C4-2B (cell line): ENCODE measurements at regions not wholly inside any gene's neighbourhood (a gene's known extent, or its start where the extent isn't known, plus 50 kb on each side); places are given as distances from the start of the nearest gene placed in this dataset.

Experiments
- ZFX ChIP-seq: fragments of 450-650 bp; IDR thresholded peaks from 2 replicates; pipeline ENCODE4 v1.6.1; 2017
- TF ChIP-seq, protein P1 (sequence below): fragments of 450-650 bp; conservative IDR thresholded peaks from 2 replicates; pipeline ENCODE4 v1.5.1; 2017; ENCODE audit warnings: mild to moderate bottlenecking

GRCh38 chr4:148857973-148858534 lies 415.8 kb upstream of the NR3C2 start:
- TF ChIP-seq, protein P1, sequence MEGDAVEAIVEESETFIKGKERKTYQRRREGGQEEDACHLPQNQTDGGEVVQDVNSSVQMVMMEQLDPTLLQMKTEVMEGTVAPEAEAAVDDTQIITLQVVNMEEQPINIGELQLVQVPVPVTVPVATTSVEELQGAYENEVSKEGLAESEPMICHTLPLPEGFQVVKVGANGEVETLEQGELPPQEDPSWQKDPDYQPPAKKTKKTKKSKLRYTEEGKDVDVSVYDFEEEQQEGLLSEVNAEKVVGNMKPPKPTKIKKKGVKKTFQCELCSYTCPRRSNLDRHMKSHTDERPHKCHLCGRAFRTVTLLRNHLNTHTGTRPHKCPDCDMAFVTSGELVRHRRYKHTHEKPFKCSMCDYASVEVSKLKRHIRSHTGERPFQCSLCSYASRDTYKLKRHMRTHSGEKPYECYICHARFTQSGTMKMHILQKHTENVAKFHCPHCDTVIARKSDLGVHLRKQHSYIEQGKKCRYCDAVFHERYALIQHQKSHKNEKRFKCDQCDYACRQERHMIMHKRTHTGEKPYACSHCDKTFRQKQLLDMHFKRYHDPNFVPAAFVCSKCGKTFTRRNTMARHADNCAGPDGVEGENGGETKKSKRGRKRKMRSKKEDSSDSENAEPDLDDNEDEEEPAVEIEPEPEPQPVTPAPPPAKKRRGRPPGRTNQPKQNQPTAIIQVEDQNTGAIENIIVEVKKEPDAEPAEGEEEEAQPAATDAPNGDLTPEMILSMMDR, result no peak
- TF ChIP-seq ZFX, result no peak
